Thoracic aorta (tissue), 2 donors: ENCODE measurements at regions not wholly inside any gene's neighbourhood (a gene's known extent, or its start where the extent isn't known, plus 50 kb on each side); places are given as distances from the start of the nearest gene placed in this dataset.
"Not testable (repeated sequence)": the region's sequence is repeated elsewhere in the genome, so short reads cannot be mapped to it uniquely, and the experiment has no call there.

Experiments used
- ATAC-seq: fragments of 150-250 bp; one replicate; pipeline ENCODE4 v1.8.0; 2017; ENCODE audit warnings: low read depth; ENCODE audit not compliant: insufficient number of reproducible peaks, low FRiP score
- DNase-seq: peaks from one replicate; pipeline ENCODE4 v3.0.0-alpha.2; 2020; ENCODE audit warnings: low spot score
- H3K27ac ChIP-seq, 2 donors: fragments of 200-600 bp; sonication (generic); 1 replicate in 1 of 2; 2 replicates in 1 of 2; pipeline ENCODE4 v1.5.1; 2016; ENCODE audit warnings: mild to moderate bottlenecking in 2 of 2, moderate library complexity in 2 of 2
- H3K27me3 ChIP-seq: fragments of 200-600 bp; sonication (generic); replicated peaks from 2 replicates; pipeline ENCODE4 v1.6.0; 2016; ENCODE audit warnings: mild to moderate bottlenecking; ENCODE audit not compliant: insufficient read depth
- H3K36me3 ChIP-seq: fragments of 200-600 bp; sonication (generic); one replicate; pipeline ENCODE4 v1.5.1; 2016
- H3K4me1 ChIP-seq, 2 donors: fragments of 200-600 bp; sonication (generic); 1 replicate in 1 of 2; 2 replicates in 1 of 2; pipeline versions ENCODE4 v1.5.1 to v1.6.0; 2016; ENCODE audit warnings: low read depth in 2 of 2, mild to moderate bottlenecking in 1 of 2; ENCODE audit not compliant: control insufficient read depth in 1 of 2
- H3K4me3 ChIP-seq: fragments of 200-600 bp; sonication (generic); 2 replicates; pipeline ENCODE4 v1.5.1; 2016; ENCODE audit warnings: mild to moderate bottlenecking
- H3K9me3 ChIP-seq: fragments of 200-600 bp; sonication (generic); 2 replicates; pipeline ENCODE4 v1.5.1; 2016
- TF ChIP-seq, protein P1 (sequence below): fragments of 200-600 bp; sonication (generic); IDR thresholded peaks from one replicate; pipeline ENCODE4 v1.5.1; 2019; ENCODE audit warnings: antibody characterized with exemption

GRCh38 chr2:121064186-121064585 lies 220.8 kb downstream of the TFCP2L1 start:
- no peaks in the 10 kb centered on the region for H3K4me1 ChIP-seq
- DNase-seq (no peak), ATAC-seq (no peak)
- H3K27ac ChIP-seq, result no peak overlapping the region
- no peak overlapping the region for H3K4me3 ChIP-seq
- no peaks in the 10 kb centered on the region for H3K27me3 ChIP-seq
- TF ChIP-seq, protein P1, sequence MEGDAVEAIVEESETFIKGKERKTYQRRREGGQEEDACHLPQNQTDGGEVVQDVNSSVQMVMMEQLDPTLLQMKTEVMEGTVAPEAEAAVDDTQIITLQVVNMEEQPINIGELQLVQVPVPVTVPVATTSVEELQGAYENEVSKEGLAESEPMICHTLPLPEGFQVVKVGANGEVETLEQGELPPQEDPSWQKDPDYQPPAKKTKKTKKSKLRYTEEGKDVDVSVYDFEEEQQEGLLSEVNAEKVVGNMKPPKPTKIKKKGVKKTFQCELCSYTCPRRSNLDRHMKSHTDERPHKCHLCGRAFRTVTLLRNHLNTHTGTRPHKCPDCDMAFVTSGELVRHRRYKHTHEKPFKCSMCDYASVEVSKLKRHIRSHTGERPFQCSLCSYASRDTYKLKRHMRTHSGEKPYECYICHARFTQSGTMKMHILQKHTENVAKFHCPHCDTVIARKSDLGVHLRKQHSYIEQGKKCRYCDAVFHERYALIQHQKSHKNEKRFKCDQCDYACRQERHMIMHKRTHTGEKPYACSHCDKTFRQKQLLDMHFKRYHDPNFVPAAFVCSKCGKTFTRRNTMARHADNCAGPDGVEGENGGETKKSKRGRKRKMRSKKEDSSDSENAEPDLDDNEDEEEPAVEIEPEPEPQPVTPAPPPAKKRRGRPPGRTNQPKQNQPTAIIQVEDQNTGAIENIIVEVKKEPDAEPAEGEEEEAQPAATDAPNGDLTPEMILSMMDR, result no peak
- no peaks in the 10 kb centered on the region for H3K9me3 ChIP-seq
- H3K36me3 ChIP-seq, result no peaks in the 10 kb centered on the region

- DNase-seq (no peak), ATAC-seq (no peak)
- Histone ChIP-seq H3K4me3 (no peak overlapping the region), H3K4me1 (no peaks in the 10 kb centered on the region), H3K27ac (no peak overlapping the region), H3K9me3 (no peaks in the 10 kb centered on the region), H3K27me3 (no peaks in the 10 kb centered on the region), H3K36me3 (no peaks in the 10 kb centered on the region)
- TF ChIP-seq, protein P1, result no peak
Observed at GRCh38 chr2:121065239-121065638, 219.8 kb downstream of the TFCP2L1 start.

DNA sequence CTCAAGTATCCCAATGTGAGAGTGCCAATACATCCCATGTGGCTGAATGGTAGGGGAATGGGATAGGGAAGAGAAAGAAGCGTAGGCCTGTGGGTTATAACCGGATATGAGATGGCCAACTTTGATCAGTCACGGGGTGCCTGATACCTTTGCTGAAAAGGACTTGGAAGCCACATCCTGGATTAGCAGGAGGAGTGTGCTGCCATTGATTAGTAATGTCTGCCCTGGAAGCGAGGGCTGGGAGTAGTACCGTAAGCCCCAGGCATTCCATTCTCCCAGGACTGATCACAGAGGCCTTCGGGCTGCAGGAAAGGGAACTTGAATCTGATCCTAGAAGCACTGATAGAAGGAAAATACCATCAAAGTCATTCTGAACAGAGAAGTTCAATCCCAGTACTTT lies 218.5 kb downstream of the TFCP2L1 start:
- Histone ChIP-seq H3K4me1 (no peaks in the 10 kb centered on the region), H3K4me3 (no peak overlapping the region), H3K9me3 (no peaks in the 10 kb centered on the region), H3K36me3 (no peaks in the 10 kb centered on the region), H3K27ac (no peak overlapping the region), H3K27me3 (no peaks in the 10 kb centered on the region)
- DNase-seq (no peak), ATAC-seq (no peak)
- TF ChIP-seq, protein P1, result no peak

DNA sequence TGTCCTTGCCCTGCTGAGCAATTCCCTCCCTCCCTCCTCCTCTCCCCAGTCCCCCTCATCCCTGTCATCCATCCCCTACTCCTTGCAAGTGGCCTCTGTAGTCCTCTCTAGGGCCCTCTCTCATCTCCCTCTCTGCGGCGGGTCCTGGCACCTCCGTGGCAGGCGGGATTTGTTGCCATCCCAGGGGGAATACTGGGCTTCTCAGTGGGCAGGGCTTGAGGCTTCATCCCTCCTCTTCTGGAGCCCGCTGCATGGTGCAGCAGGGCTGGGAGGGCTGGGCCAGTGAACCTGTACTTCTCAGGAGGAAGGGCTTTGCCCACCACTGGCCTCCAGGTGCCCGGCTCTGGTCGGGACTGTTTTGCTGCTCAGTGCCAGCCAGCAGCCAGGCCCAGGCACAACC lies 216.2 kb downstream of the TFCP2L1 start:
- ATAC-seq, result no peak
- Histone ChIP-seq H3K36me3 (no peaks in the 10 kb centered on the region), H3K4me3 (no peak overlapping the region), H3K9me3 (no peaks in the 10 kb centered on the region), H3K27ac (no peak overlapping the region), H3K27me3 (no peaks in the 10 kb centered on the region), H3K4me1 (no peaks in the 10 kb centered on the region)
- DNase-seq, result no peak
- TF ChIP-seq, protein P1, result no peak

- TF ChIP-seq, protein P1, result no peak
- no peaks in the 10 kb centered on the region for H3K9me3 ChIP-seq
- no peaks in the 10 kb centered on the region for H3K36me3 ChIP-seq
- H3K4me3 ChIP-seq, result no peak overlapping the region
- H3K4me1 ChIP-seq, result no peaks in the 10 kb centered on the region
- no peak for ATAC-seq
- H3K27ac ChIP-seq, result no peak overlapping the region
- no peak for DNase-seq
- H3K27me3 ChIP-seq, result no peaks in the 10 kb centered on the region
Observed at GRCh38 chr2:121069434-121069969, 215.5 kb downstream of the TFCP2L1 start.

DNA sequence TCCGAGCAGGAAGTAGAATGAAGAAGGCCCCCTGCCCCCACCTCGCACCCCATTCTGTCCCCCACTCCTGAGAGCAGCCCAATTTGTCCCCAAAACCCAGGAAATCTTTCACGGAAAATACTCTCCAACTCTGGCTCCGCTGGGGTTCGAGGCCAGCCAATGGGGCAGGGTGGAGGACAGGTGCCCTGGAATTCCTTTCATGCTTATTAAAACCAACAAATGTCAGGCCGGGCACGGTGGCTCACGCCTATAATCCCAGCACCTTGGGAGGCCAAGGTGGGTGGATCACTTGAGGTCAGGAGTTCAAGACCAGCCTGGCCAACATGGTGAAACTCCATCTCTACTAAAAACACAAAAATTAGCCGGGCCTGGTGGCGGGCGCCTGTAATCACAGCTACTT lies 214.9 kb downstream of the TFCP2L1 start:
- H3K27me3 ChIP-seq, H3K27ac ChIP-seq, H3K4me1 ChIP-seq, H3K9me3 ChIP-seq, ATAC-seq, DNase-seq, H3K4me3 ChIP-seq, H3K36me3 ChIP-seq: not testable (repeated sequence)
